ENCODE measurements at regions not wholly inside any gene's neighbourhood (a gene's known extent, or its start where the extent isn't known, plus 50 kb on each side); places are given as distances from the start of the nearest gene placed in this dataset.

DNA sequence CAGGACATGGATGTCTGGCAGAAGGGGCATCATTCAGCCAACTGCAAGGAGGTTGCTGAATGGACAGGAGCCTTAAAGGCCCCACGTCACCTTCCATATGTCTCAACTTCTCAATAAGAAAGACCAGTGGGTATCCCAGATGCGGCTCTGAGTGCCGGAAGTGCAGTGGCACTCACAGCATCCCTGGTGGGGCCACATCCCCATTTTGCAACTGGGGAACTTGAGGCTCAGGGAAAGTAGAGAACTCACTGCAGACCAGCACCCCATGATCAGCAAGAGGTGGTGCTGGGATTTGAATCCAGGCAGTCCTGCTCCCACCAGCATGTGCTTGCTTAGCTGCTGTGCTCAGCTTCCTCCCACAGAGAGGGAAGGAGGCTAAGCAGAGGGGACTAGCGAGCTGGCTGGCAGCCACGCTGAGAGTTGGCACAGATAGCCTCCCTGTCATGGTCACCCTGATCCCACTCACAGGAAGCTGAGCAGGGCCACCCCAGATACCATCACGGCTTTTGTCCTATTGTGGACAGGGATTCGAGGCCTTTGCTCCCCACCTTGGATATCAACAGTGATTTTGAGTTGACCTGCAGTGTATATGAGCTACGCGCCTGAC, 294.2 kb upstream of the FOXF1 start:
- CTCF ChIA-PET = no interaction called here
- Mint-ChIP-seq H3K27ac (no peak overlapping the region), H3K27me3 (peaks cover 4 to 12% of the 10 kb centered on the region in 2 donors), H3K9me3 (peaks cover 0 to 5% (median 3%) of the 10 kb centered on the region in 5 donors), H3K4me3 (no peak overlapping the region), H3K36me3 (no peaks in the 10 kb centered on the region), H3K4me1 (peaks cover 0 to 2% (median 0%) of the 10 kb centered on the region in 3 donors)
- H3K9me3 ChIP-seq (ENCODE audit: low read length) = no peaks in the 10 kb centered on the region
- no peaks in the 10 kb centered on the region for H3K36me3 ChIP-seq (ENCODE audit: insufficient read depth, low read length)
- H3K4me3 ChIP-seq (ENCODE audit: low read length) = no peak overlapping the region
- DNase-seq = no peak
- peaks cover 2% of the 10 kb centered on the region for H3K27me3 ChIP-seq (ENCODE audit: insufficient read depth, low read length, poor library complexity, severe bottlenecking)
- POLR2A ChIA-PET = no interaction called here
- no peak overlapping the region for H3K27ac ChIP-seq (ENCODE audit: low read depth, low read length)
- H3K4me1 ChIP-seq (ENCODE audit: insufficient read depth, low read length) = no peaks in the 10 kb centered on the region

DNA sequence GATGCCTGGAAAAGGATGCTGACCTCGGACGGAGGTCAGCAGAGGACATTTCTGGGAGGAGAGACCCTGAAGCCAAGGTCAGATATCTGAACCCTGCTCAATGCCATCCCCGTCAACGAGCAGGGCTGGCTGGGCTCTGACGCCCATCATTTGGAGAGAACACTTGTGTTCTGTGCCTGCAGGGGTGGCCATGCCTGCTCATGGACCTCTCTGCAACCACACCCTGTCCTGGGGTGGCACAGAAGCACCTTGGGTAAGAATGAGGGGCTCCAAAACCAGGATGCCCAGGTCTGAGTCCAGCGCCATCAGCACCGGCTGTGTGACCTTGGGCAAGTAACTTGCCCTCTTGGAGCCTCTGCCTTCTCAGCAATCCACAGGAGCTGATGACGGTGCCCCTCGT, 293.7 kb upstream of the FOXF1 start:
- Histone ChIP-seq H3K4me1 (ENCODE audit: insufficient read depth, low read length) (no peaks in the 10 kb centered on the region), H3K36me3 (ENCODE audit: insufficient read depth, low read length) (no peaks in the 10 kb centered on the region), H3K4me3 (ENCODE audit: low read length) (no peak overlapping the region), H3K9me3 (ENCODE audit: low read length) (no peaks in the 10 kb centered on the region), H3K27ac (ENCODE audit: low read depth, low read length) (no peak overlapping the region), H3K27me3 (ENCODE audit: insufficient read depth, low read length, poor library complexity, severe bottlenecking) (peaks cover 3% of the 10 kb centered on the region)
- Mint-ChIP-seq H3K36me3 (no peaks in the 10 kb centered on the region), H3K4me1 (peaks cover 0 to 2% (median 0%) of the 10 kb centered on the region in 3 donors), H3K9me3 (peaks cover 0 to 5% (median 3%) of the 10 kb centered on the region in 5 donors), H3K27ac (no peak overlapping the region), H3K27me3 (peaks cover 4 to 12% of the 10 kb centered on the region in 2 donors), H3K4me3 (no peak overlapping the region)
- ChIA-PET CTCF (no interaction called here), POLR2A (no interaction called here)
- no peak for DNase-seq

DNA sequence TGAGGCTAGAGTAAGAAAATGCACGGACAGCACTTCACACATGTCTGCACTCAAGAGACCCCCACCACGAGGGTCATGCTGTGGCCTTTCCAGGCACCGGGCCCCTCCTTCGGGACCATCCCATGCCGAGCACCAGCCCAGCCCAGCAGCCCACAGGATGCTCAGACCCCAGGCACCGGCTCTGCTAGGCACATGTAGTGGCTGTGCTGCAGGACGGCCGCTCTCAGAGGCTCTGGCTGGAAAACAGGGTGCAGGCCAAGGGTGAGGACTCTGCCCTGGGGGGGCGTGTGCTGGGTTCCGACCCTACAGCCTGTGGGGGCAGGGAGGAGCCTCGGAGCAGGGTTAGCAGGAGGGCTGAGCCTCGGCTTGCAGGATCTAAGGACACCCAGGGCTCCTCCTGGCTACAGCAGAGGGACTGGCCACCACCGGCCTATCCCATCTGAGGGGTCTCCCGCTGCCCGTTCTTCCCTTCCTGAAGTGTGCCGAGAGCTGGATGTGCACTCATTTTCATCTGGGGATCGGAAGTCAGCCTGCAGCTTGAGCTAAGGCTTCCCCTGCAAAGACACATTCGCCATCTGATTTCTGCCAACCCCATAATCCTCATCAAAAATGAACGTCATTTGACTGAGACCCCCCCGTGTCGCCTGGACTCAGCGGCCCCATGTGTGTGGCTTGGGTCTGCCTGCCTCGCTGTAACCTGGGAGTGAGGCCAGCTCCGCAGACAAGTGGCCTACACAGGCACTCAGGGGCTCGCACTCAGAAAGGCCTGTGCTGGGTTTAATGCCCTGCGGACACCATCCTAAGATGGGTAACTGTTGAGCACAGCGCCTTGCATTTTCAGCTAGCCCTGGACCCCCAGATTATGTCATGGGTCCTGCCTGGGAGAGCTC, 293.1 kb upstream of the FOXF1 start:
- Histone ChIP-seq H3K27me3 (ENCODE audit: insufficient read depth, low read length, poor library complexity, severe bottlenecking) (peaks cover 3% of the 10 kb centered on the region), H3K4me3 (ENCODE audit: low read length) (no peak overlapping the region), H3K36me3 (ENCODE audit: insufficient read depth, low read length) (no peaks in the 10 kb centered on the region), H3K27ac (ENCODE audit: low read depth, low read length) (no peak overlapping the region), H3K9me3 (ENCODE audit: low read length) (no peaks in the 10 kb centered on the region), H3K4me1 (ENCODE audit: insufficient read depth, low read length) (no peaks in the 10 kb centered on the region)
- no peak for DNase-seq
- H3K9me3 Mint-ChIP-seq = peaks cover 0 to 3% (median 2%) of the 10 kb centered on the region in 5 donors
- peaks cover 0 to 2% (median 0%) of the 10 kb centered on the region in 3 donors for H3K4me1 Mint-ChIP-seq
- CTCF ChIA-PET = no interaction called here
- POLR2A ChIA-PET = no interaction called here
- H3K36me3 Mint-ChIP-seq = no peaks in the 10 kb centered on the region
- peaks cover 4 to 12% of the 10 kb centered on the region in 2 donors for H3K27me3 Mint-ChIP-seq
- H3K4me3 Mint-ChIP-seq = no peak overlapping the region
- no peak overlapping the region for H3K27ac Mint-ChIP-seq

DNA sequence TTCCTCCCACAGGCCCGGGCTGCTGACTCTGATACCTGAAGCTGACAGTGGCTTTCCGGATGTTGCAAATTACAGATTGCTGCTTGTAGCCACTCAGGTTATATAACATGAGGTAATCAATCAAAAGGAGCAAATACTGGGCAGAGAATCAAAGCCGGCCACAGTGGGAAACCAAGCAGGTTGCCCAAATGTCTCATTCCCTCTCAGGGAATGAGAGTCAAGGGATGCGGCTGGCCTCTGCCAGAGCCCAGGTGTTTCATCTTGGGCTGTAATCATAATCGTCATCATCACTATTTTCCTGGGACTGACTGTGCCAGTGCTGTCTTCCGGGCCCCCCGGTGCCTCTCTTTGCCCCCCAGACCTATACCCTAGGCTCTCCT, 292.4 kb upstream of the FOXF1 start:
- H3K27ac Mint-ChIP-seq = no peak overlapping the region
- peaks cover 0 to 3% (median 0%) of the 10 kb centered on the region in 5 donors for H3K9me3 Mint-ChIP-seq
- CTCF ChIA-PET = no interaction called here

DNA sequence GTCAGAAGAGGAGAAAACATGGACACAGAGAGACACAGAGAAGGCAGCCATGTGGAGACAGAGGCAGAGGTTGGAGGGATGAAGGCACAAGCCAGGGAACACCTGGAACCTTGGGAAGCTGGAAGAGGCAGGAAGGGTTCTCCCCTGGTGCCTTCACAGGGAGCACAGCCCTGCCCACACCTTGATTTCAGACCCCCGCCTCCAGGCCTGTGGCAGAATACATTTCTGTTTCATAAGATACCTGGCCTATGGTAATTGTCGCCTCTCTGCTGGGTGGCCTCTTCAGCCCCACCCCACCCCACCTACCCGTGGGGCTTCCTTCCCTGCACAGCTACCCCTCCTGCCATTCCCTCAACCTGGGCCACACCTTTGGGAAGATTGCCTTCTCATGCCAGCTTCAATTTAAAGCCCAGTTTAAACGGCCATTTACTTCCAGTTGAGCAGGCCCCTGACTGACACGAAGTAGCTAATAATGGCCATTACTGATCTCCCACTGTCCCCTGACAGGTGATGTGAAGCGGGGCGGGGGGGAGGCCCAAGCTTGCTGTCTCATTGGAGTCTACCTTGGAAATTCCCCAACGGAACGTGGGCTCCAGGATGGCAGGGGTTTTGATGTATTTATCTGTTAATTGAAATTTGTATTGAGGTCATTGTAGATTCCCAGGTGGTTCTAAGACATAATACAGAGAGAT, 291.7 kb upstream of the FOXF1 start:
- no peaks in the 10 kb centered on the region for H3K36me3 Mint-ChIP-seq
- H3K27ac Mint-ChIP-seq = no peak overlapping the region
- peaks cover 0 to 3% (median 0%) of the 10 kb centered on the region in 5 donors for H3K9me3 Mint-ChIP-seq
- H3K4me3 ChIP-seq (ENCODE audit: low read length) = no peak overlapping the region
- no peaks in the 10 kb centered on the region for H3K4me1 Mint-ChIP-seq
- ChIA-PET POLR2A (no interaction called here), CTCF (no interaction called here)
- peaks cover 4 to 12% of the 10 kb centered on the region in 2 donors for H3K27me3 Mint-ChIP-seq
- H3K4me1 ChIP-seq (ENCODE audit: insufficient read depth, low read length) = no peaks in the 10 kb centered on the region
- H3K36me3 ChIP-seq (ENCODE audit: insufficient read depth, low read length) = no peaks in the 10 kb centered on the region
- no peak overlapping the region for H3K27ac ChIP-seq (ENCODE audit: low read depth, low read length)
- DNase-seq = no peak
- no peak overlapping the region for H3K4me3 Mint-ChIP-seq
- no peaks in the 10 kb centered on the region for H3K9me3 ChIP-seq (ENCODE audit: low read length)
- peaks cover 3% of the 10 kb centered on the region for H3K27me3 ChIP-seq (ENCODE audit: insufficient read depth, low read length, poor library complexity, severe bottlenecking)

More for the DNA sequence above, 292.4 kb upstream of the FOXF1 start:
- Histone ChIP-seq H3K36me3 (ENCODE audit: insufficient read depth, low read length) (no peaks in the 10 kb centered on the region), H3K27me3 (ENCODE audit: insufficient read depth, low read length, poor library complexity, severe bottlenecking) (peaks cover 3% of the 10 kb centered on the region), H3K27ac (ENCODE audit: low read depth, low read length) (no peak overlapping the region), H3K4me1 (ENCODE audit: insufficient read depth, low read length) (no peaks in the 10 kb centered on the region), H3K9me3 (ENCODE audit: low read length) (no peaks in the 10 kb centered on the region), H3K4me3 (ENCODE audit: low read length) (no peak overlapping the region)
- Mint-ChIP-seq H3K4me1 (peaks cover 0 to 2% (median 0%) of the 10 kb centered on the region in 3 donors), H3K4me3 (no peak overlapping the region), H3K36me3 (no peaks in the 10 kb centered on the region), H3K27me3 (peaks cover 4 to 12% of the 10 kb centered on the region in 2 donors)
- no peak for DNase-seq
- POLR2A ChIA-PET = no interaction called here

DNA sequence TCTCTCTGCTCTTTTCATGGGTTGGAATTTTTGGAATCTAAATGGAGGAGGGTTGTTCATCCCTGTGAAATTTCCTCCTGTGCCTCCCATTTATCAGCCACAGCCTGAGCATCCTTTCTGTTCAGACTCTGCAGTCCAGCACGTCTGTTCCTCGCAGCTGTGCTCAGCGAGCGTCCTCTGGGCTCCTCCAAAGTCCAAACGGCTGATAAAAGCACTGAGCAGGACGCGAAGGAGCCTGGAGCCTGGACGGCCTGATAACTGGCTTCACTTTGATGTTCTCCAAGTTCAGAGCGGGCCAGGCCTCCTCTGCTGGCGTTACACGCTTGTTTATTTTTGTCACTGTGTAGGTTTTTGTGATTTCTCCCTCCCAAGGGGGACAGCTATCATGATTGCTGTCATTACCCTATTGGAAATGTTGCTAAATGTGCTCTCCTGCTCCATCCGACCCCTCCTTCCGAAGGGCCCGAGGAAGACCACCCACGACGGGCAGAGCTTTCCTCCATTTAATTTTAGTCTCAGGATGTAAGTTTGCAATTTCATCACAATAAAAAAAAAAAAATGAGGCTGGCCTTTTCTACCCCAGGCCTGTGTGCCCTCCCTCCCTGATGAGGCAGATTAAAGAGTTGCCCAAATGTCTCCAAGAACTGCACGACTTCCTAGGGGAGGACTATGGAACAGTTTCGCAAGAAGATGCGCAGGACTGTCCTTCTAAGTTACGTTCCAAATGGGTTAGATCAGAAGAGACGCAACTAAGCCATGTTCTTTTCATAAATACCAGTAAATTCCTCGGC, 290.5 kb upstream of the FOXF1 start:
- Mint-ChIP-seq H3K27me3 (peaks cover 1 to 12% of the 10 kb centered on the region in 2 donors), H3K4me3 (no peak overlapping the region), H3K4me1 (no peaks in the 10 kb centered on the region), H3K27ac (no peak overlapping the region), H3K36me3 (no peaks in the 10 kb centered on the region), H3K9me3 (peaks cover 0 to 3% (median 0%) of the 10 kb centered on the region in 5 donors)
- Histone ChIP-seq H3K27ac (ENCODE audit: low read depth, low read length) (no peak overlapping the region), H3K4me1 (ENCODE audit: insufficient read depth, low read length) (no peaks in the 10 kb centered on the region), H3K4me3 (ENCODE audit: low read length) (no peak overlapping the region), H3K27me3 (ENCODE audit: insufficient read depth, low read length, poor library complexity, severe bottlenecking) (peaks cover 3% of the 10 kb centered on the region), H3K9me3 (ENCODE audit: low read length) (no peaks in the 10 kb centered on the region), H3K36me3 (ENCODE audit: insufficient read depth, low read length) (no peaks in the 10 kb centered on the region)
- DNase-seq = no peak
- ChIA-PET CTCF (no interaction called here), POLR2A (no interaction called here)

DNA sequence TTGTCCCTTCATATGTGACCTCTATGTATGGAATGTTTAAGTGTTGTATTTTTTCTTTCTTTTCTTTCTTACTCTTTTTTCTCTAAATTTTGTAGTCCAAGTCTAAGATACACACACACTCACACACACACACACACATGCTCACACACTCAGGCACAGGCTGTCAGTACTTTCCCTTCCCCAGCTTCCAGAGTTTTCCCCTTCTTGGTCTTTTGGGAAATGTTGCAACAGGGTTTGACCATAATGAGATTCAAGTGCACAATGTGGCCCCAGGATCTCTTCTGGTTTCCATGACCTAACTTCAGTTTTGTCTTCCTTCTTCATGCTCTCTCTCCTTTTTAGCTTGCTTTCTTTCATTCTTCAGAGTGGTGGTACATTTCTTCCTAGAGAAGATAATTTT, 289.8 kb upstream of the FOXF1 start:
- DNase-seq = no peak
- Mint-ChIP-seq H3K4me1 (no peaks in the 10 kb centered on the region), H3K27ac (no peak overlapping the region), H3K36me3 (no peaks in the 10 kb centered on the region), H3K9me3 (peaks cover 0 to 3% (median 0%) of the 10 kb centered on the region in 5 donors), H3K4me3 (no peak overlapping the region), H3K27me3 (peaks cover 1 to 9% of the 10 kb centered on the region in 2 donors)
- Histone ChIP-seq H3K9me3 (ENCODE audit: low read length) (no peaks in the 10 kb centered on the region), H3K4me3 (ENCODE audit: low read length) (no peak overlapping the region), H3K36me3 (ENCODE audit: insufficient read depth, low read length) (no peaks in the 10 kb centered on the region), H3K4me1 (ENCODE audit: insufficient read depth, low read length) (no peaks in the 10 kb centered on the region), H3K27me3 (ENCODE audit: insufficient read depth, low read length, poor library complexity, severe bottlenecking) (peaks cover 3% of the 10 kb centered on the region), H3K27ac (ENCODE audit: low read depth, low read length) (no peak overlapping the region)
- CTCF ChIA-PET = no interaction called here
- POLR2A ChIA-PET = no interaction called here
